ENCODE measurements at regions not wholly inside any gene's neighbourhood (a gene's known extent, or its start where the extent isn't known, plus 50 kb on each side); places are given as distances from the start of the nearest gene placed in this dataset.

- Histone ChIP-seq H3K4me1 (ENCODE audit: control insufficient read depth in 1 of 2, insufficient read depth in 1 of 2, low read depth in 1 of 2, low read length in 1 of 2) (peaks cover 7 to 10% of the 10 kb centered on the region in 2 experiments), H3K36me3 (no peaks in the 10 kb centered on the region), H3K9me3 (no peaks in the 10 kb centered on the region), H3K4me3 (ENCODE audit: low read depth in 1 of 2, low read length in 1 of 2) (no peak overlapping the region), H3K27ac (no peak overlapping the region), H3K27me3 (peaks cover 14% of the 10 kb centered on the region)
- TF ChIP-seq CTCF (IDR thresholded peaks at IDR 0.05), result no peak
These were observed 64.7 kb upstream of the TOP3B start for GRCh38 chr22:22047266-22047665.

- H3K27me3 ChIP-seq, result peaks cover 14% of the 10 kb centered on the region
- no peak overlapping the region for H3K27ac ChIP-seq
- no peak for TF ChIP-seq CTCF (IDR thresholded peaks at IDR 0.05)
- no peak overlapping the region for H3K4me3 ChIP-seq (ENCODE audit: low read depth in 1 of 2, low read length in 1 of 2)
- H3K36me3 ChIP-seq, result no peaks in the 10 kb centered on the region
- H3K4me1 ChIP-seq (ENCODE audit: control insufficient read depth in 1 of 2, insufficient read depth in 1 of 2, low read depth in 1 of 2, low read length in 1 of 2), result peaks cover 7 to 10% of the 10 kb centered on the region in 2 experiments
- no peaks in the 10 kb centered on the region for H3K9me3 ChIP-seq
These were observed 63.8 kb upstream of the TOP3B start for GRCh38 chr22:22046370-22046769.

- H3K27ac ChIP-seq, result no peak overlapping the region
- TF ChIP-seq CTCF (IDR thresholded peaks at IDR 0.05), result no peak
- H3K27me3 ChIP-seq, result peaks cover 14% of the 10 kb centered on the region
These were observed 63.2 kb upstream of the TOP3B start for GRCh38 chr22:22045571-22046335.

GRCh38 chr22:22044153-22044552 lies 61.6 kb upstream of the TOP3B start:
- no peak for TF ChIP-seq CTCF (IDR thresholded peaks at IDR 0.05)
- Histone ChIP-seq H3K4me3 (ENCODE audit: low read depth in 1 of 2, low read length in 1 of 2) (no peak overlapping the region), H3K27ac (no peak overlapping the region), H3K27me3 (peaks cover 4% of the 10 kb centered on the region), H3K36me3 (no peaks in the 10 kb centered on the region), H3K9me3 (no peaks in the 10 kb centered on the region), H3K4me1 (ENCODE audit: control insufficient read depth in 1 of 2, insufficient read depth in 1 of 2, low read depth in 1 of 2, low read length in 1 of 2) (peaks cover 7 to 10% of the 10 kb centered on the region in 2 experiments)

More at GRCh38 chr22:22045571-22046335, 63.2 kb upstream of the TOP3B start:
- no peaks in the 10 kb centered on the region for H3K36me3 ChIP-seq
- H3K9me3 ChIP-seq, result no peaks in the 10 kb centered on the region
- no peak overlapping the region for H3K4me3 ChIP-seq (ENCODE audit: low read depth in 1 of 2, low read length in 1 of 2)
- peaks cover 7 to 10% of the 10 kb centered on the region in 2 experiments for H3K4me1 ChIP-seq (ENCODE audit: control insufficient read depth in 1 of 2, insufficient read depth in 1 of 2, low read depth in 1 of 2, low read length in 1 of 2)

- Histone ChIP-seq H3K4me1 (ENCODE audit: control insufficient read depth in 1 of 2, insufficient read depth in 1 of 2, low read depth in 1 of 2, low read length in 1 of 2) (peaks cover 7 to 10% of the 10 kb centered on the region in 2 experiments), H3K27me3 (no peaks in the 10 kb centered on the region), H3K4me3 (ENCODE audit: low read depth in 1 of 2, low read length in 1 of 2) (no peak overlapping the region), H3K9me3 (no peaks in the 10 kb centered on the region), H3K36me3 (no peaks in the 10 kb centered on the region), H3K27ac (no peak overlapping the region)
- no peak for TF ChIP-seq CTCF (IDR thresholded peaks at IDR 0.05)
These were observed 60.9 kb upstream of the TOP3B start for GRCh38 chr22:22043296-22044078.

All from neutrophil (primary cell).